KBM-7 (cell line): ENCODE measurements at regions not wholly inside any gene's neighbourhood (a gene's known extent, or its start where the extent isn't known, plus 50 kb on each side); places are given as distances from the start of the nearest gene placed in this dataset.
"Not testable (repeated sequence)": the region's sequence is repeated elsewhere in the genome, so short reads cannot be mapped to it uniquely, and the experiment has no call there.

Source experiments
- DNase-seq: peaks from one replicate; pipeline ENCODE4 v3.0.0-alpha.2; 2015
- in situ Hi-C: fragments of 300-500 bp; cut with MboI; formaldehyde crosslinking; loops from 2 replicates; pipeline ENCODE4 v1.14.3; 2020; ENCODE audit warnings: low sequenced_read_pairs, low pct_unique_long_range_greater_than_20kb, mixed read lengths

GRCh38 chr11:27246925-27247324, 116.1 kb downstream of the CCDC34 start:
- in situ Hi-C loops, result no loop called here
- no peak for DNase-seq

GRCh38 chr11:27244900-27245299, 118.1 kb downstream of the CCDC34 start:
- no peak for DNase-seq
- in situ Hi-C loops, result no loop called here

GRCh38 chr11:27242591-27242990, 120.4 kb downstream of the CCDC34 start:
- DNase-seq, result no peak
- in situ Hi-C loops, result no loop called here

GRCh38 chr11:27241311-27242122, 121.5 kb downstream of the CCDC34 start:
- no peak for DNase-seq

GRCh38 chr11:27239305-27239942, 123.6 kb downstream of the CCDC34 start:
- DNase-seq, result no peak
- in situ Hi-C loops, result no loop called here

More at GRCh38 chr11:27241311-27242122, 121.5 kb downstream of the CCDC34 start:
- in situ Hi-C loops, result no loop called here

- in situ Hi-C loops, result no loop called here
- DNase-seq, result no peak
Measured at GRCh38 chr11:27238811-27239210, 124.2 kb downstream of the CCDC34 start.

- in situ Hi-C loops, result no loop called here
Measured at GRCh38 chr11:27237643-27238042, 125.4 kb downstream of the CCDC34 start.

GRCh38 chr11:27234961-27235360, 128.1 kb downstream of the CCDC34 start:
- DNase-seq, result no peak
- in situ Hi-C loops, result no loop called here

More at GRCh38 chr11:27237643-27238042, 125.4 kb downstream of the CCDC34 start:
- DNase-seq, result no peak

- DNase-seq, result no peak
- in situ Hi-C loops, result no loop called here
Measured at GRCh38 chr11:27234043-27234668, 128.9 kb downstream of the CCDC34 start.

- in situ Hi-C loops, result no loop called here
- DNase-seq, result no peak
Measured at GRCh38 chr11:27233654-27234042, 129.4 kb downstream of the CCDC34 start.

GRCh38 chr11:27231530-27231929, 131.5 kb downstream of the CCDC34 start:
- no peak for DNase-seq
- in situ Hi-C loops, result no loop called here

GRCh38 chr11:27230192-27230572, 132.8 kb downstream of the CCDC34 start:
- in situ Hi-C loops, result no loop called here
- no peak for DNase-seq

- in situ Hi-C loops, result no loop called here
- DNase-seq, result no peak
Measured at GRCh38 chr11:27229511-27230191, 133.4 kb downstream of the CCDC34 start.

- in situ Hi-C loops, result no loop called here
- DNase-seq, result no peak
Measured at GRCh38 chr11:27228906-27229290, 134.1 kb downstream of the CCDC34 start.

- no peak for DNase-seq
- in situ Hi-C loops, result no loop called here
Measured at GRCh38 chr11:27228232-27228905, 134.6 kb downstream of the CCDC34 start.

GRCh38 chr11:27227736-27228135, 135.3 kb downstream of the CCDC34 start:
- no peak for DNase-seq
- in situ Hi-C loops, result no loop called here

- in situ Hi-C loops, DNase-seq: not testable (repeated sequence)
Measured at GRCh38 chr11:27219487-27220039, 143.5 kb downstream of the CCDC34 start.

- in situ Hi-C loops, result no loop called here
- DNase-seq, result no peak
Measured at GRCh38 chr11:27218421-27219038, 144.5 kb downstream of the CCDC34 start.
